ENCODE measurements at regions not wholly inside any gene's neighbourhood (a gene's known extent, or its start where the extent isn't known, plus 50 kb on each side); places are given as distances from the start of the nearest gene placed in this dataset.

DNA sequence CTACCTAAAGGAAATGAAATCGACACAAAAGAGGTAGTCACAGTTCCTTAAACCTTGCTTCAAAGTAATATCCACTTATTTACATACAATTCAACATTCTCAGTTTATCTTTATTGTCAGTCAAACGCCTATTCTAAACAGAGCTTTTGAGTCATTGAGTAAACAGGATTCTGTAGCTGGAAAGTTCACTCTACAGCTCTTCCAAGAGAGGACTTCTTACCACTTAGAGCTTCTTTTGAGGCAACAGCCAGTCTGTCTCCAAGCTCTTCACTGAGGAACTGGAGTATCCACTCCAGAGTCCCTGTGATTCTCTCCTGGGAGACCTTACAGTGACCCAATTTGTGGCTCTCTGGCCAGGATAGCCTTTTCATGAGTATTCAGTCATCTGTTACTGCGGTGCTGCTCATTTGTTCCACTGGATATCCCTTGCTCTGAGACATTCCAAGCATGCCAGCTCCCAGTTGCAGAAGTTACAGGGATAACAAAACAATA, 210.9 kb upstream of the OSR1 start:
- ChIA-PET SMC1A (ENCODE audit: uncharacterized antibody, unreplicated experiment) (no interaction called here), CTCF (no interaction called here), POLR2A (no interaction called here), RAD21 (ENCODE audit: unreplicated experiment) (no interaction called here)
- Histone ChIP-seq H3K4me3 (no peak overlapping the region), H3K36me3 (ENCODE audit: control insufficient read depth in 2 of 2, insufficient read depth in 2 of 2, low read length in 1 of 2) (no peaks in the 10 kb centered on the region), H3K27me3 (replicated peaks in 1 of 2; ENCODE audit: control insufficient read depth in 2 of 2, insufficient read depth in 2 of 2, low read length in 1 of 2) (no peaks in the 10 kb centered on the region), H3K27ac (ENCODE audit: control insufficient read depth, insufficient read depth) (no peak overlapping the region), H3K4me2 (ENCODE audit: control insufficient read depth, insufficient read depth) (no peak overlapping the region), H2AFZ (ENCODE audit: control insufficient read depth, low read depth, low read length) (no peak overlapping the region), H3K79me2 (ENCODE audit: control insufficient read depth, insufficient read depth, low read length) (no peaks in the 10 kb centered on the region), H3K9ac (ENCODE audit: control insufficient read depth, insufficient read depth, low read length) (no peak overlapping the region), H4K20me1 (ENCODE audit: control insufficient read depth, insufficient read depth) (no peaks in the 10 kb centered on the region), H3K4me1 (ENCODE audit: control insufficient read depth, insufficient read depth, low read length) (no peaks in the 10 kb centered on the region), H3K9me3 (replicated peaks; ENCODE audit: control insufficient read depth, insufficient read depth, low read length) (no peaks in the 10 kb centered on the region)
- no peak for DNase-seq (ENCODE audit: low read depth, low spot score)
- WGBS (ENCODE audit: insufficient coverage, insufficient replicate concordance, low lambda C conversion rate, missing lambda C conversion rate), result 2% methylated on average over 3 of the region's 3 CpGs
- in situ Hi-C loops (cut with MboI), result no loop called here
- no TSS peak for BruUV-seq (replicated peaks)
- intact Hi-C loops (cut with micrococcal nuclease; ENCODE audit: unreplicated experiment), result no loop called here
- TF ChIP-seq EP300 (IDR thresholded peaks at IDR 0.05; ENCODE audit: borderline replicate concordance in 1 of 2, control insufficient read depth in 1 of 2, low read depth in 2 of 2, low read length in 2 of 2) (no peak), NR2F1 (conservative IDR thresholded peaks at IDR 0.05) (no peak), SMAD5 (IDR thresholded peaks at IDR 0.05; ENCODE audit: low read depth) (no peak), NFYB (IDR thresholded peaks at IDR 0.05; ENCODE audit: insufficient read depth, low read depth, low read length) (no peak), ESRRA (IDR thresholded peaks at IDR 0.05; ENCODE audit: low read length) (no peak), ATF7 (IDR thresholded peaks at IDR 0.05; ENCODE audit: low read depth) (no peak), STAT3 (IDR thresholded peaks at IDR 0.05; ENCODE audit: low read depth, low read length) (no peak), PAX5 (IDR thresholded peaks at IDR 0.05; ENCODE audit: borderline replicate concordance, low read depth, low read length) (no peak), ZNF592 (IDR thresholded peaks at IDR 0.05) (no peak), NR2C1 (IDR thresholded peaks at IDR 0.05) (no peak), FOXM1 (IDR thresholded peaks at IDR 0.05; ENCODE audit: low read depth, low read length) (no peak), TCF7 (IDR thresholded peaks at IDR 0.05; ENCODE audit: borderline replicate concordance) (no peak)
- TF ChIP-seq, protein P1, sequence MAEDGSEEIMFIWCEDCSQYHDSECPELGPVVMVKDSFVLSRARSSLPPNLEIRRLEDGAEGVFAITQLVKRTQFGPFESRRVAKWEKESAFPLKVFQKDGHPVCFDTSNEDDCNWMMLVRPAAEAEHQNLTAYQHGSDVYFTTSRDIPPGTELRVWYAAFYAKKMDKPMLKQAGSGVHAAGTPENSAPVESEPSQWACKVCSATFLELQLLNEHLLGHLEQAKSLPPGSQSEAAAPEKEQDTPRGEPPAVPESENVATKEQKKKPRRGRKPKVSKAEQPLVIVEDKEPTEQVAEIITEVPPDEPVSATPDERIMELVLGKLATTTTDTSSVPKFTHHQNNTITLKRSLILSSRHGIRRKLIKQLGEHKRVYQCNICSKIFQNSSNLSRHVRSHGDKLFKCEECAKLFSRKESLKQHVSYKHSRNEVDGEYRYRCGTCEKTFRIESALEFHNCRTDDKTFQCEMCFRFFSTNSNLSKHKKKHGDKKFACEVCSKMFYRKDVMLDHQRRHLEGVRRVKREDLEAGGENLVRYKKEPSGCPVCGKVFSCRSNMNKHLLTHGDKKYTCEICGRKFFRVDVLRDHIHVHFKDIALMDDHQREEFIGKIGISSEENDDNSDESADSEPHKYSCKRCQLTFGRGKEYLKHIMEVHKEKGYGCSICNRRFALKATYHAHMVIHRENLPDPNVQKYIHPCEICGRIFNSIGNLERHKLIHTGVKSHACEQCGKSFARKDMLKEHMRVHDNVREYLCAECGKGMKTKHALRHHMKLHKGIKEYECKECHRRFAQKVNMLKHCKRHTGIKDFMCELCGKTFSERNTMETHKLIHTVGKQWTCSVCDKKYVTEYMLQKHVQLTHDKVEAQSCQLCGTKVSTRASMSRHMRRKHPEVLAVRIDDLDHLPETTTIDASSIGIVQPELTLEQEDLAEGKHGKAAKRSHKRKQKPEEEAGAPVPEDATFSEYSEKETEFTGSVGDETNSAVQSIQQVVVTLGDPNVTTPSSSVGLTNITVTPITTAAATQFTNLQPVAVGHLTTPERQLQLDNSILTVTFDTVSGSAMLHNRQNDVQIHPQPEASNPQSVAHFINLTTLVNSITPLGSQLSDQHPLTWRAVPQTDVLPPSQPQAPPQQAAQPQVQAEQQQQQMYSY (CRISPR knock-in tag; IDR thresholded peaks at IDR 0.05), result no peak
- FAIRE-seq, result no peak
- ATAC-seq, result no peak

Data from GM12878 (cell line).